ENCODE measurements at regions not wholly inside any gene's neighbourhood (a gene's known extent, or its start where the extent isn't known, plus 50 kb on each side); places are given as distances from the start of the nearest gene placed in this dataset.

- Mint-ChIP-seq H3K9me3 (no peaks in the 10 kb centered on the region), H3K36me3 (no peaks in the 10 kb centered on the region), H3K27me3 (peaks cover 2% of the 10 kb centered on the region), H3K27ac (no peak overlapping the region), H3K4me3 (no peak overlapping the region), H3K4me1 (no peaks in the 10 kb centered on the region)
- ATAC-seq (ENCODE audit: low read depth) (no peak), DNase-seq (ENCODE audit: low spot score in 2 of 2) (no peak)
Observed at GRCh38 chr2:160870729-160871465, 289.3 kb upstream of the TANK start.

- H3K4me1 Mint-ChIP-seq = no peaks in the 10 kb centered on the region
- no peak overlapping the region for H3K27ac Mint-ChIP-seq
- no peak for DNase-seq (ENCODE audit: low spot score in 2 of 2)
- H3K9me3 Mint-ChIP-seq = no peaks in the 10 kb centered on the region
- H3K27me3 Mint-ChIP-seq = peaks cover 2% of the 10 kb centered on the region
- no peak overlapping the region for H3K4me3 Mint-ChIP-seq
- H3K36me3 Mint-ChIP-seq = no peaks in the 10 kb centered on the region
- no peak for ATAC-seq (ENCODE audit: low read depth)
Observed at GRCh38 chr2:160871953-160872352, 288.3 kb upstream of the TANK start.

- Mint-ChIP-seq H3K9me3 (no peaks in the 10 kb centered on the region), H3K4me1 (no peaks in the 10 kb centered on the region), H3K27me3 (no peaks in the 10 kb centered on the region), H3K27ac (no peak overlapping the region), H3K36me3 (no peaks in the 10 kb centered on the region), H3K4me3 (no peak overlapping the region)
- ATAC-seq (ENCODE audit: low read depth) (no peak), DNase-seq (ENCODE audit: low spot score in 2 of 2) (no peak)
Observed at GRCh38 chr2:160876029-160876428, 284.2 kb upstream of the TANK start.

GRCh38 chr2:160876765-160877164 lies 283.5 kb upstream of the TANK start:
- Mint-ChIP-seq H3K4me1 (peaks cover under 1% of the 10 kb centered on the region), H3K4me3 (no peak overlapping the region), H3K9me3 (no peaks in the 10 kb centered on the region), H3K27ac (no peak overlapping the region), H3K27me3 (peaks cover under 1% of the 10 kb centered on the region), H3K36me3 (no peaks in the 10 kb centered on the region)
- ATAC-seq (ENCODE audit: low read depth) (no peak), DNase-seq (ENCODE audit: low spot score in 2 of 2) (no peak)

GRCh38 chr2:160878618-160879017 lies 281.6 kb upstream of the TANK start:
- DNase-seq (ENCODE audit: low spot score in 2 of 2) (no peak), ATAC-seq (ENCODE audit: low read depth) (no peak)
- H3K27me3 Mint-ChIP-seq = peaks cover 4% of the 10 kb centered on the region
- no peaks in the 10 kb centered on the region for H3K36me3 Mint-ChIP-seq
- no peak overlapping the region for H3K4me3 Mint-ChIP-seq
- no peaks in the 10 kb centered on the region for H3K9me3 Mint-ChIP-seq
- no peak overlapping the region for H3K27ac Mint-ChIP-seq
- H3K4me1 Mint-ChIP-seq = peaks cover 3% of the 10 kb centered on the region

- no peaks in the 10 kb centered on the region for H3K36me3 Mint-ChIP-seq
- H3K27me3 Mint-ChIP-seq = peaks cover 5% of the 10 kb centered on the region
- no peaks in the 10 kb centered on the region for H3K9me3 Mint-ChIP-seq
- no peak for ATAC-seq (ENCODE audit: low read depth)
- peaks cover 3% of the 10 kb centered on the region for H3K4me1 Mint-ChIP-seq
- no peak overlapping the region for H3K4me3 Mint-ChIP-seq
- no peak overlapping the region for H3K27ac Mint-ChIP-seq
- no peak for DNase-seq (ENCODE audit: low spot score in 2 of 2)
Observed at GRCh38 chr2:160882906-160883305, 277.3 kb upstream of the TANK start.

GRCh38 chr2:160884056-160884455 lies 276.2 kb upstream of the TANK start:
- ATAC-seq (ENCODE audit: low read depth) (no peak), DNase-seq (ENCODE audit: low spot score in 2 of 2) (no peak)
- H3K36me3 Mint-ChIP-seq = no peaks in the 10 kb centered on the region
- no peaks in the 10 kb centered on the region for H3K9me3 Mint-ChIP-seq
- peaks cover 5% of the 10 kb centered on the region for H3K27me3 Mint-ChIP-seq
- H3K4me1 Mint-ChIP-seq = peaks cover 3% of the 10 kb centered on the region
- H3K27ac Mint-ChIP-seq = no peak overlapping the region
- no peak overlapping the region for H3K4me3 Mint-ChIP-seq

- Mint-ChIP-seq H3K9me3 (no peaks in the 10 kb centered on the region), H3K4me3 (no peak overlapping the region), H3K27me3 (peaks cover 2% of the 10 kb centered on the region), H3K36me3 (no peaks in the 10 kb centered on the region), H3K4me1 (no peaks in the 10 kb centered on the region), H3K27ac (no peak overlapping the region)
- ATAC-seq (ENCODE audit: low read depth) = no peak
- no peak for DNase-seq (ENCODE audit: low spot score in 2 of 2)
Observed at GRCh38 chr2:160889439-160890170, 270.6 kb upstream of the TANK start.

- ATAC-seq (ENCODE audit: low read depth) (no peak), DNase-seq (ENCODE audit: low spot score in 2 of 2) (no peak)
- no peak overlapping the region for H3K27ac Mint-ChIP-seq
- H3K9me3 Mint-ChIP-seq = no peaks in the 10 kb centered on the region
- no peaks in the 10 kb centered on the region for H3K4me1 Mint-ChIP-seq
- no peak overlapping the region for H3K4me3 Mint-ChIP-seq
- H3K27me3 Mint-ChIP-seq = no peaks in the 10 kb centered on the region
- H3K36me3 Mint-ChIP-seq = no peaks in the 10 kb centered on the region
Observed at GRCh38 chr2:160890667-160891352, 269.4 kb upstream of the TANK start.

- DNase-seq (ENCODE audit: low spot score in 2 of 2) = no peak
- Mint-ChIP-seq H3K27ac (no peak overlapping the region), H3K4me1 (no peaks in the 10 kb centered on the region), H3K36me3 (no peaks in the 10 kb centered on the region), H3K27me3 (no peaks in the 10 kb centered on the region), H3K4me3 (no peak overlapping the region), H3K9me3 (peaks cover 2% of the 10 kb centered on the region)
- ATAC-seq (ENCODE audit: low read depth) = no peak
Observed at GRCh38 chr2:160891353-160891740, 268.9 kb upstream of the TANK start.

GRCh38 chr2:160892204-160892603 lies 268.0 kb upstream of the TANK start:
- Mint-ChIP-seq H3K4me3 (no peak overlapping the region), H3K27me3 (no peaks in the 10 kb centered on the region), H3K27ac (no peak overlapping the region), H3K4me1 (no peaks in the 10 kb centered on the region), H3K36me3 (no peaks in the 10 kb centered on the region), H3K9me3 (peaks cover 3% of the 10 kb centered on the region)
- no peak for DNase-seq (ENCODE audit: low spot score in 2 of 2)
- ATAC-seq (ENCODE audit: low read depth) = no peak

- no peaks in the 10 kb centered on the region for H3K4me1 Mint-ChIP-seq
- H3K27ac Mint-ChIP-seq = no peak overlapping the region
- H3K27me3 Mint-ChIP-seq = no peaks in the 10 kb centered on the region
- ATAC-seq (ENCODE audit: low read depth) = no peak
- peaks cover 3% of the 10 kb centered on the region for H3K9me3 Mint-ChIP-seq
- H3K4me3 Mint-ChIP-seq = no peak overlapping the region
- DNase-seq (ENCODE audit: low spot score in 2 of 2) = no peak
- no peaks in the 10 kb centered on the region for H3K36me3 Mint-ChIP-seq
Observed at GRCh38 chr2:160893581-160893980, 266.6 kb upstream of the TANK start.

GRCh38 chr2:160898581-160899307 lies 261.5 kb upstream of the TANK start:
- H3K4me3 Mint-ChIP-seq = no peak overlapping the region
- ATAC-seq (ENCODE audit: low read depth) = no peak
- H3K27me3 Mint-ChIP-seq = peaks cover 2% of the 10 kb centered on the region

GRCh38 chr2:160901613-160902012 lies 258.6 kb upstream of the TANK start:
- H3K27ac Mint-ChIP-seq = no peak overlapping the region
- no peaks in the 10 kb centered on the region for H3K4me1 Mint-ChIP-seq
- no peak overlapping the region for H3K4me3 Mint-ChIP-seq
- DNase-seq (ENCODE audit: low spot score in 2 of 2) (no peak), ATAC-seq (ENCODE audit: low read depth) (no peak)
- no peaks in the 10 kb centered on the region for H3K36me3 Mint-ChIP-seq
- peaks cover 2% of the 10 kb centered on the region for H3K9me3 Mint-ChIP-seq
- H3K27me3 Mint-ChIP-seq = peaks cover 2% of the 10 kb centered on the region

More at GRCh38 chr2:160898581-160899307, 261.5 kb upstream of the TANK start:
- H3K27ac Mint-ChIP-seq = no peak overlapping the region
- no peak for DNase-seq (ENCODE audit: low spot score in 2 of 2)
- no peaks in the 10 kb centered on the region for H3K36me3 Mint-ChIP-seq
- no peaks in the 10 kb centered on the region for H3K4me1 Mint-ChIP-seq
- peaks cover 3% of the 10 kb centered on the region for H3K9me3 Mint-ChIP-seq

All from memory B cell (primary cell).